ENCODE measurements at regions not wholly inside any gene's neighbourhood (a gene's known extent, or its start where the extent isn't known, plus 50 kb on each side); places are given as distances from the start of the nearest gene placed in this dataset.

GRCh38 chrX:155694649-155695048 is 81.9 kb upstream of the TMLHE start:
- DNase-seq (ENCODE audit: low read depth in 2 of 3, low spot score in 1 of 3): no peak

- no peak for DNase-seq (ENCODE audit: low read depth in 2 of 3, low spot score in 1 of 3)
Measured at GRCh38 chrX:155682834-155683233, 70.1 kb upstream of the TMLHE start.

- DNase-seq (ENCODE audit: low read depth in 2 of 3, low spot score in 1 of 3): no peak
Measured at GRCh38 chrX:155679715-155680114, 67.0 kb upstream of the TMLHE start.

- DNase-seq (ENCODE audit: low read depth in 2 of 3, low spot score in 1 of 3): no peak
Measured at GRCh38 chrX:155673338-155673737, 60.6 kb upstream of the TMLHE start.

GRCh38 chrX:155666741-155667140 is 54.0 kb upstream of the TMLHE start:
- no peak for DNase-seq (ENCODE audit: low read depth in 2 of 3, low spot score in 1 of 3)

Measured in stimulated activated CD4-positive, alpha-beta T cell treated with anti-CD3 and anti-CD28 coated beads, Interleukin-12 subunit alpha, Interleukin-12 subunit beta, amount 100 ng/mL, for 48 hours (primary cell).